Panc1 (cell line): ENCODE measurements at regions not wholly inside any gene's neighbourhood (a gene's known extent, or its start where the extent isn't known, plus 50 kb on each side); places are given as distances from the start of the nearest gene placed in this dataset.

Source experiments
- POLR2AphosphoS5 ChIP-seq: IDR thresholded peaks from 2 replicates; pipeline ENCODE4 v1.6.1; 2012; ENCODE audit warnings: mild to moderate bottlenecking, low read depth, low read length, moderate library complexity
- REST ChIP-seq, 2 experiments: IDR thresholded peaks; 2 replicates each; pipeline ENCODE4 v1.6.1; 2011 to 2012; ENCODE audit warnings: low read depth in 2 of 2, control low read depth in 1 of 2, low read length in 1 of 2, mild to moderate bottlenecking in 1 of 2, moderate library complexity in 1 of 2; ENCODE audit not compliant: insufficient read depth in 1 of 2
- SIN3A ChIP-seq: IDR thresholded peaks from 2 replicates; pipeline ENCODE4 v1.6.1; 2012; ENCODE audit warnings: low read depth, mild to moderate bottlenecking, low read length, moderate library complexity, borderline replicate concordance; ENCODE audit not compliant: insufficient read depth
- TCF7L2 ChIP-seq: IDR thresholded peaks from 2 replicates; pipeline ENCODE4 v1.6.1; 2011; ENCODE audit warnings: mild to moderate bottlenecking, low read depth, low read length, inconsistent platforms
- TF ChIP-seq, protein P1 (sequence below): fragments of 450-650 bp; IDR thresholded peaks from 2 replicates; pipeline ENCODE4 v1.5.1; 2017; ENCODE audit warnings: mild to moderate bottlenecking

DNA sequence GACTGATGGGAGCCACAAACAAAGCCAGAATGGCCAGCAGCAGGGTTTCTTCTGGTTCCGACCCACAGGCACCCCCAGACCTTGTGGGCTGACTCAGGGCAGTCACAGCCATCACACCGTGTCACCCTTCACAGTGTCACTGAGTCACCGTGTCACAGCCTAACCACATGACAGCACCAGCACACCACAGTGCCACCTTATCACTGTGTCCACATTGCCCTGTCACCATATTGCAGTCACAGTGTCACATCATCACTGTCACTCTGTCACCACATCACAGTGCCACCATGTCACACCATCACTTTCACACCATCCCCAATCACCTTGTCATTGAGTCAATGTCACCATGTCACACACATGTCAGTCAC is 77.0 kb downstream of the OAT start:
- TF ChIP-seq, protein P1, sequence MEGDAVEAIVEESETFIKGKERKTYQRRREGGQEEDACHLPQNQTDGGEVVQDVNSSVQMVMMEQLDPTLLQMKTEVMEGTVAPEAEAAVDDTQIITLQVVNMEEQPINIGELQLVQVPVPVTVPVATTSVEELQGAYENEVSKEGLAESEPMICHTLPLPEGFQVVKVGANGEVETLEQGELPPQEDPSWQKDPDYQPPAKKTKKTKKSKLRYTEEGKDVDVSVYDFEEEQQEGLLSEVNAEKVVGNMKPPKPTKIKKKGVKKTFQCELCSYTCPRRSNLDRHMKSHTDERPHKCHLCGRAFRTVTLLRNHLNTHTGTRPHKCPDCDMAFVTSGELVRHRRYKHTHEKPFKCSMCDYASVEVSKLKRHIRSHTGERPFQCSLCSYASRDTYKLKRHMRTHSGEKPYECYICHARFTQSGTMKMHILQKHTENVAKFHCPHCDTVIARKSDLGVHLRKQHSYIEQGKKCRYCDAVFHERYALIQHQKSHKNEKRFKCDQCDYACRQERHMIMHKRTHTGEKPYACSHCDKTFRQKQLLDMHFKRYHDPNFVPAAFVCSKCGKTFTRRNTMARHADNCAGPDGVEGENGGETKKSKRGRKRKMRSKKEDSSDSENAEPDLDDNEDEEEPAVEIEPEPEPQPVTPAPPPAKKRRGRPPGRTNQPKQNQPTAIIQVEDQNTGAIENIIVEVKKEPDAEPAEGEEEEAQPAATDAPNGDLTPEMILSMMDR = no peak
- TF ChIP-seq POLR2AphosphoS5 (no peak), REST (IDR thresholded peaks at IDR 0.05; ENCODE audit: insufficient read depth in 1 of 2, low read depth in 2 of 2, low read length in 1 of 2) (no peak), TCF7L2 (no peak), SIN3A (no peak)
